GM19035 (cell line): ENCODE measurements at regions not wholly inside any gene's neighbourhood (a gene's known extent, or its start where the extent isn't known, plus 50 kb on each side); places are given as distances from the start of the nearest gene placed in this dataset.

Experiments
- ATAC-seq: cut with Tn5 transposase; IDR thresholded peaks from one replicate; pipeline ENCODE4 v1.9.1; 2021; ENCODE audit not compliant: unreplicated experiment

DNA sequence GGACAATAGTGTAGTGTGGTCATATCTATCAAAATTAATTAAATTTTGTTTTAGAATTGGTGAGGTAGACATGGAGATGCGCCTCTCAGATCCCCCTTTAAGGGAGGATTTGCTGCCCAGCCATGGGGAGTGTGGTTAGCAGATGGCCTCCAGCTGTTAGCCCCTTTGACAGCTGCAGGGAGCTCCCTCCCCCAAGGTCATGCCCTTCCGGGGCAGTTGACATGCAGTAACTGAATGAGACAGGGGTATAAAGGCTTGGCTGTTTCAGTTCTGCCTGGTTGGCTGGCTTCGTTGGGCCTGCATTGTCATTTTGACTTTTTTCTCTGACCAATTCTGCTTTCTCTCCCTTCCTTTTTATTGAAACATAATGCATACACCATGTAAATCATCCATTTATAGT is 291.5 kb upstream of the SRRM4 start:
- ATAC-seq = peak; percentile 79

- no peak for ATAC-seq
These were observed 290.8 kb upstream of the SRRM4 start for GRCh38 chr12:118690506-118690905.

DNA sequence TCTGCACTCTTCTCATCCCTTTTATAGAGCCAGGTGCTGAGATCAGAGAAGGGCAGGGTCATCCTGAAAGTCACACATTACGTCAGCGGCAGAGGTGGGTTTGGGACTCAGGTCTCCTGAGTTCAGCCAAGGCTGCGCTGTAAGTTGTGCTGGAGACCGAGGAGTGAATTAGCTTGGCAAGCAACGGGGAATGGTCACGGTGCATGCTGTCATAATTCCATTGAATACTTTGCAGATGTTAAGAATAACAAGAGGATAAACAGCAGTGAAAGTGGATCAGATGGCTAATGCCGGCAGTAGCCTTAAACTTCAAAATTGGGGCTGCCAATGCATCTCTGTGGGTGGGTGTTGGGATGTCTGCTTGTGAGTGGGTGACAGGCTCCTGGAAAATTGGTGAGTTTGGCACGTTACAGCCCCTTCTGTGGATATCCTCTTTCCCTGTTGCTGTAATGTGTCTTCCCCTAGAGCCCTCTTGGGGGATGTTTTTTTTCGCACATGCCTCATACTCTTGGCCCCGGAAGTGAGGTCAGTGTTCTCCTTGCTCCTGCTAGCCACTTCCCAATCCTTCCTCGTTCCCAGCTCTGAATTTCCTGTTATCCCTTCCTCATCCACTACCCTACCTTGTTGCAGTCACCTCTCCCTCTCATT is 287.1 kb upstream of the SRRM4 start:
- no peak for ATAC-seq

GRCh38 chr12:118704527-118705241 is 276.7 kb upstream of the SRRM4 start:
- no peak for ATAC-seq

GRCh38 chr12:118706437-118706836 is 274.9 kb upstream of the SRRM4 start:
- no peak for ATAC-seq

DNA sequence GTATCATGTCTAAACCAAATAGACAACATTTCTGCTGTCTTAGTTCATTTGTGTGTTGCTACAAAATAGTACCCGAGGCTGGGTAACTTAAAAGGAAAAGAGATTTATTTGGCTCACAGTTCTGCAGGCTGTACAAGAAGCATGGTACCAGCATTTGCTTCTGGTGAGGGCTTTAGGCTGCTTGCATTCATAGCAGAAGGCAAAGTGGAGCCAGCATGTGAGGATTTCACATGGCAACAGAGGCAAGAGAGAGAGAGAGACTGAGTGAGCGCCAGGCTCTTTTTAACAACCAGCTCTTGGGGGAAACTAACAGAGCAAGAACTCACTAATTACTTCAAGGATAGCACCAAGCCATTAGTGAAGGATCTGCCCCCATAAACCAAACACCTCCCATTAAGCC is 271.4 kb upstream of the SRRM4 start:
- ATAC-seq = no peak

DNA sequence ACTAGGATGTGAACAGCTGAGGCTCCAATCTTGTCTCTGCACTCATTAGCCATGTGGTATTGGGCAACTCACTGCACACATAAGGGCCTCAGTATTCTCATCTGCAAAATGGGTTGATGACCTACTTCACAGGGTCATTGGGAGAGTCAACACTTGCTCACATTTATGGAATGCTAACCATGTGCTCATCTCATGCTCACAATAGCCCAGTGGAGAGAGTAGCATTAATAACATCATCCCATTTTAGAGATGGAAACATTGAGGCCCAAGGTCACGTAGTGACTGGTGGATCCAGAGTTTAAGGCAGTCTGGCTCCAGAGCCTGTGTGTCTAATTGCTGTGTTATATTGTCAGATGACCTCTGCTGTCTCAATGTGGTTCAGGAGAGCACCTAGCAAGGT is 270.2 kb upstream of the SRRM4 start:
- ATAC-seq = no peak

DNA sequence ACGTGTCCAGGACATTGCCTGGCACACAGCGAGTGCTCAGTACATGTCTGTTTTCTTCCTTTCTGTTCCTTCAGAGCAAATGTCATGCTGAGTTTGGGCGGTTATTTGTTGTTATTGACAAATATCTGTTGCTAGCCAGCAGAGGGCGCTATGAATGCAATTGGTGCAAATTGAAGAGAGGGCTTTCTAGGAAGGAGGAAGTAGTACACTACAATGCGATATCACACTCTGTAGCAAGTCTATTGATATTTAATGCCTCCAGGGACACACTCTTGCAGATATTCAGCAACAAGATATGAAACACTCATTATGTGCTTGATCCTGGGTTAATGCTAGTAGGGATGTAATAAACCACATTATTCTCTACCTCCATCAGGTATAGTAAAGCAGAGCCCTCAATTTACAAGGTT is 267.3 kb upstream of the SRRM4 start:
- ATAC-seq = no peak

GRCh38 chr12:118714500-118714899 is 266.8 kb upstream of the SRRM4 start:
- ATAC-seq = no peak

- ATAC-seq = no peak
These were observed 265.7 kb upstream of the SRRM4 start for GRCh38 chr12:118715647-118716046.

- ATAC-seq = no peak
These were observed 254.0 kb upstream of the SRRM4 start for GRCh38 chr12:118727196-118727978.

DNA sequence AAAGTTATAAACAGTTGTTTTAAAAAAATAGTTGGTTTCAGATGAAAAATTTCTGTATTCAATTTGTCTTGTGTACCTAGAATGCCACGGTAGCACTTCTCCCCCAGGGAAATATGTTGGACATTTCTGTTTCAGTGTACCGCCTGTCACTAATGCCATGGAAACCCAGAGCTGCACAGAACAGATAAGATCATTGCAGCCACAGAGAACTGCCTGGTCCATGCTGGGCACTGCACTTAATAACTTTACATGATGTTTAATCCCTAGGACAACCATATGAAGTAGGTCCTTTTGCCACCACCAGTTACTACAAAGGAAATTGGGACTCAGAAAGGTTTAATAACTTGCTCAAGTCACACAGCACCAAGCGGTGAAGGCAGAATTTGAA is 253.4 kb upstream of the SRRM4 start:
- ATAC-seq = no peak

GRCh38 chr12:118734266-118734665 is 247.1 kb upstream of the SRRM4 start:
- ATAC-seq = no peak

- no peak for ATAC-seq
These were observed 243.3 kb upstream of the SRRM4 start for GRCh38 chr12:118737985-118738540.

GRCh38 chr12:118741194-118741593 is 240.1 kb upstream of the SRRM4 start:
- ATAC-seq = no peak

- ATAC-seq = no peak
These were observed 238.9 kb upstream of the SRRM4 start for GRCh38 chr12:118742431-118742830.

- no peak for ATAC-seq
These were observed 237.2 kb upstream of the SRRM4 start for GRCh38 chr12:118743896-118744700.

DNA sequence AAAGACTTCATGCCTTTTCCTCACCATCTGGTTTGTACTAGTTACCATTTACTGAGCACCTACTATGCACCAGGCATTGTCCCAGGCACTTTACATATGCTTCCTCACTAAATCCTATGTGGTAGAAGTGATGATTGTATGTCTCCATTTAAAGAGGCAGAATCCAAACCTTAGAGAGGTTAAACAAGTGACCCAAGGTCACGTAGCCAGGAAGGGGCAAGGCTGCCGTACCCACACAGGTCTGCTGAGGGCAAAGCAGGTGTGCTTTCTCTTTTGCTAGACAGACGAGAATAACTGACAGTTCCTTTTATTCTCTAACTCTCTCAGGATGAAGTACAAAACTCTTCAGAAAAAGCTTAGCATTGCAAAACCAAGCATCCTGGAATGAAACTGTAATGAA is 235.2 kb upstream of the SRRM4 start:
- no peak for ATAC-seq

DNA sequence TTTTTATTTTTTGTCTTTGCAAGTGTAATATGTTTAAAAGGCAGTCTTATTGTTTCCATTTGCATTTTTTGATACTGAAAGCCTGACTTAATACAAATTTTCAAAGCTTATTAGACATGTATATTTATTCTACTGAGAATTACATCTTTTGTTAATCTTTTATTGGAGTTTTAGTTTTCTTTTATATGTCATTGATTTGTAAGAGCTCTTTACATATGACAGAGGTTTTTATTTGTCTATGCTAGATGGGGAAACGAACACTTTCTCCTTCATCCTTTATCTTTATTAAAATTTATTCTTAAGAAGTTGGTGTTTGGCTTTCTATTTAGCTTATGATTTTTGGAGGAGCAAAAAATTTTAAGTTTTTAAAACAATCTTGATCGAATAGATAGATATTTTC is 234.4 kb upstream of the SRRM4 start:
- ATAC-seq = no peak

GRCh38 chr12:118747771-118748170 is 233.6 kb upstream of the SRRM4 start:
- ATAC-seq = no peak
